Erythroblast (primary cell): ENCODE measurements at regions not wholly inside any gene's neighbourhood (a gene's known extent, or its start where the extent isn't known, plus 50 kb on each side); places are given as distances from the start of the nearest gene placed in this dataset.

Source experiments
- GATA1 ChIP-seq: IDR thresholded peaks from 2 replicates; pipeline ENCODE4 v1.6.1; 2011; ENCODE audit warnings: low read depth, mild to moderate bottlenecking, control low read depth, low read length, moderate library complexity
- POLR2A ChIP-seq: IDR thresholded peaks from 2 replicates; pipeline ENCODE4 v1.6.1; 2011; ENCODE audit warnings: mild to moderate bottlenecking, low read length

DNA sequence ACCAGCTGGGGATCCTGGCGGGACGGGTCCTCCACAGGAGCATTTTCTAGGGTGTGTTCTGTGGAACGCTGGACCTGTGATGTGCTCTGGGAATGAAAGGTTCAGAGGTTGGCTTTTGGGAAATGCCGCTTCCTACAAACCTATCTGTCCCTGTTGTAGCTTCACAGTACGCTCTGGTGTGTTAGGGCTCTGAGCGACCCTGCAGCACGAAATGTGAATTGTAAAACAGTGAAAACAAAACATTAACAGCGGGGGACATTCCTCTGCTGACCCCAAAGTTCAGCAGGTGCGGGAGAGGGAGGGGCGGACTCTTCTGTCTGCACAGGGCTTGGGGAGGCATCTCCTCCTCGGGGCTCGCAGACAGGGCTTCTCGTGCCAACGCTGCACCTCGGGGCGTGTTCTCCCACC, 155.9 kb downstream of the NRN1 start:
- TF ChIP-seq GATA1 (no peak), POLR2A (no peak)
